Endothelial cell of umbilical vein (primary cell): ENCODE measurements at regions not wholly inside any gene's neighbourhood (a gene's known extent, or its start where the extent isn't known, plus 50 kb on each side); places are given as distances from the start of the nearest gene placed in this dataset.

ENCODE experiments used
- BruUV-seq: library from RNA; stranded (reverse); fragments of 400-500 nt; replicated peaks from 2 replicates; lab custom pipeline; 2021; lab: Mats Ljungman, UMichigan
- CTCF ChIA-PET: fragments of 300-600, 350-600 bp; sonication (Branson Sonifier 250); formaldehyde crosslinking; loops from one replicate; lab custom pipeline; 2021; ENCODE audit warnings: antibody characterized with exemption, inconsistent platforms; lab: Charles Lee
- POLR2A ChIA-PET: fragments of 300-600, 350-600 bp; sonication (Branson Sonifier 250); formaldehyde crosslinking; loops from one replicate; lab custom pipeline; 2021; ENCODE audit warnings: antibody characterized with exemption, inconsistent platforms; lab: Charles Lee
- DNase-seq: peaks from one replicate; pipeline ENCODE4 v3.0.0-alpha.2; 2011; ENCODE audit warnings: low read depth, low spot score
- FAIRE-seq: peaks from 2 replicates; lab custom pipeline; 2011; peaks lifted over from hg19 to GRCh38; lab: Jason Lieb, UNC
- H2AFZ ChIP-seq: 2 replicates; pipeline ENCODE4 v1.6.0; 2012; ENCODE audit warnings: low read depth, low read length, control low read depth, inconsistent platforms
- H3K27ac ChIP-seq: 2 replicates; pipeline ENCODE4 v1.5.1; 2011; ENCODE audit warnings: low read depth, mild to moderate bottlenecking, control low read depth, low read length, moderate library complexity; ENCODE audit not compliant: insufficient read depth
- H3K27me3 ChIP-seq, 2 experiments: 2 replicates each; pipeline versions ENCODE4 v1.6.0 to v1.6.1; 2011; ENCODE audit warnings: low read length in 2 of 2, mixed read lengths in 1 of 2; ENCODE audit not compliant: control insufficient read depth in 2 of 2, insufficient read depth in 2 of 2
- H3K36me3 ChIP-seq, 2 experiments: 2 replicates in 1 of 2; 3 replicates in 1 of 2; pipeline ENCODE4 v1.5.1; 2011; ENCODE audit warnings: low read length in 2 of 2, mild to moderate bottlenecking in 1 of 2, moderate library complexity in 1 of 2; ENCODE audit not compliant: control insufficient read depth in 2 of 2, insufficient read depth in 2 of 2; ENCODE audit errors: extremely low read depth in 1 of 2
- H3K4me1 ChIP-seq: 3 replicates; pipeline ENCODE4 v1.5.1; 2011; ENCODE audit warnings: mild to moderate bottlenecking, low read length; ENCODE audit not compliant: control insufficient read depth, insufficient read depth; ENCODE audit errors: extremely low read depth
- H3K4me2 ChIP-seq: 2 replicates; pipeline ENCODE4 v1.6.1; 2011; ENCODE audit warnings: low read length, control low read depth, mixed read lengths; ENCODE audit not compliant: insufficient read depth
- H3K4me3 ChIP-seq, 3 experiments: fragments of 200-600 bp in 1 of 3; sonication (generic), shearing (Covaris generic) in 1 of 3; replicated peaks in 1 of 3; 2 replicates each; pipeline ENCODE4 v1.5.1; 2011 to 2016; ENCODE audit warnings: control low read depth in 3 of 3, low read length in 3 of 3, mild to moderate bottlenecking in 2 of 3, inconsistent platforms in 1 of 3, low read depth in 1 of 3, moderate library complexity in 1 of 3; ENCODE audit not compliant: insufficient read depth in 1 of 3
- H3K79me2 ChIP-seq: 2 replicates; pipeline ENCODE4 v1.6.0; 2012; ENCODE audit warnings: low read length, inconsistent platforms; ENCODE audit not compliant: control insufficient read depth, insufficient read depth
- H3K9ac ChIP-seq: replicated peaks from 2 replicates; pipeline ENCODE3; 2011; ENCODE audit warnings: low read length, control low read depth; ENCODE audit not compliant: insufficient read depth; ENCODE audit errors: extremely low read depth
- H3K9me1 ChIP-seq: replicated peaks from 3 replicates; pipeline ENCODE4 v1.6.0; 2011; ENCODE audit warnings: mild to moderate bottlenecking, low read length; ENCODE audit not compliant: control insufficient read depth, insufficient read depth; ENCODE audit errors: extremely low read depth
- H3K9me3 ChIP-seq: replicated peaks from 2 replicates; pipeline ENCODE4 v1.5.1; 2012; ENCODE audit warnings: low read length, inconsistent platforms; ENCODE audit not compliant: control insufficient read depth, insufficient read depth
- H4K20me1 ChIP-seq: replicated peaks from 2 replicates; pipeline ENCODE3; 2011; ENCODE audit warnings: mild to moderate bottlenecking, low read length; ENCODE audit not compliant: control insufficient read depth, insufficient read depth; ENCODE audit errors: extremely low read depth
- CTCF ChIP-seq, 2 donors: IDR thresholded peaks; 1 replicate in 1 of 2; 2 replicates in 1 of 2; pipeline ENCODE4 v1.5.1; 2011; ENCODE audit warnings: low read length in 2 of 2, mild to moderate bottlenecking in 2 of 2, moderate library complexity in 2 of 2, control low read depth in 1 of 2, inconsistent platforms in 1 of 2, low read depth in 1 of 2; ENCODE audit not compliant: insufficient read depth in 1 of 2; ENCODE audit errors: extremely low read depth in 1 of 2
- EZH2 ChIP-seq: IDR thresholded peaks from 2 replicates; pipeline ENCODE4 v1.6.1; 2012; ENCODE audit warnings: borderline replicate concordance, low read depth, mild to moderate bottlenecking, moderate library complexity, low read length, inconsistent platforms; ENCODE audit not compliant: severe bottlenecking
- FOS ChIP-seq: IDR thresholded peaks from 2 replicates; pipeline ENCODE4 v1.6.1; 2011; ENCODE audit warnings: mild to moderate bottlenecking, low read length, moderate library complexity, borderline replicate concordance; ENCODE audit not compliant: insufficient read depth
- GATA2 ChIP-seq: IDR thresholded peaks from 2 replicates; pipeline ENCODE4 v1.7.0; 2011; ENCODE audit warnings: low read depth, mild to moderate bottlenecking, moderate library complexity, mixed read lengths, low read length; ENCODE audit not compliant: insufficient read length, insufficient read depth
- JUN ChIP-seq: IDR thresholded peaks from 2 replicates; pipeline ENCODE4 v1.6.1; 2011; ENCODE audit warnings: borderline replicate concordance, low read depth; ENCODE audit not compliant: insufficient read length, insufficient read depth
- MAX ChIP-seq: IDR thresholded peaks from 2 replicates; pipeline ENCODE4 v1.6.1; 2011; ENCODE audit not compliant: insufficient read depth, insufficient read length
- MYC ChIP-seq: IDR thresholded peaks from one replicate; pipeline ENCODE4 v1.6.1; 2011; ENCODE audit warnings: mild to moderate bottlenecking, low read depth, low read length
- POLR2A ChIP-seq: IDR thresholded peaks from 2 replicates; pipeline ENCODE4 v1.6.1; 2012; ENCODE audit warnings: low read depth, mild to moderate bottlenecking, control low read depth, low read length
- POLR2AphosphoS5 ChIP-seq: IDR thresholded peaks from 2 replicates; pipeline ENCODE4 v1.6.1; 2012; ENCODE audit warnings: low read depth, mild to moderate bottlenecking, control low read depth, low read length, moderate library complexity; ENCODE audit not compliant: insufficient read depth
- dilution Hi-C: fragments of 300-500 bp; cut with MboI; formaldehyde crosslinking; loops from one replicate; pipeline ENCODE4 v1.15.0; 2019; ENCODE audit warnings: low sequenced_read_pairs; ENCODE audit not compliant: extremely low pct_ligation_motif_present
- intact Hi-C: fragments of 100-400 bp; cut with micrococcal nuclease; formaldehyde crosslinking; loops from one replicate; pipeline ENCODE4 v1.10.0; 2022

- Histone ChIP-seq H3K79me2 (no peaks in the 10 kb centered on the region), H3K9ac (no peak overlapping the region), H3K9me1 (no peaks in the 10 kb centered on the region), H4K20me1 (no peaks in the 10 kb centered on the region), H2AFZ (no peak overlapping the region), H3K27me3 (no peaks in the 10 kb centered on the region), H3K4me2 (no peak overlapping the region), H3K4me1 (no peaks in the 10 kb centered on the region), H3K27ac (no peak overlapping the region), H3K9me3 (peaks cover 6% of the 10 kb centered on the region), H3K4me3 (no peak overlapping the region), H3K36me3 (no peaks in the 10 kb centered on the region)
- ChIA-PET CTCF (no interaction called here), POLR2A (no interaction called here)
- DNase-seq (no peak), FAIRE-seq (no peak)
- no peak for TF ChIP-seq CTCF (IDR thresholded peaks at IDR 0.05; ENCODE audit: extremely low read depth in 1 of 2, insufficient read depth in 1 of 2, low read depth in 1 of 2, low read length in 2 of 2)
- no peak for TF ChIP-seq POLR2A
- TF ChIP-seq FOS, result no peak
- no peak for TF ChIP-seq JUN
- TF ChIP-seq MYC, result no peak
- TF ChIP-seq GATA2, result no peak
- no peak for TF ChIP-seq POLR2AphosphoS5
- TF ChIP-seq MAX, result no peak
- no peak for TF ChIP-seq EZH2
- dilution Hi-C loops, result no loop called here
- intact Hi-C loops, result no loop called here
- BruUV-seq, result no TSS peak
Observed at GRCh38 chr2:2793514-2793913, 462.4 kb upstream of the MYT1L start.
